ENCODE measurements at regions not wholly inside any gene's neighbourhood (a gene's known extent, or its start where the extent isn't known, plus 50 kb on each side); places are given as distances from the start of the nearest gene placed in this dataset.

DNA sequence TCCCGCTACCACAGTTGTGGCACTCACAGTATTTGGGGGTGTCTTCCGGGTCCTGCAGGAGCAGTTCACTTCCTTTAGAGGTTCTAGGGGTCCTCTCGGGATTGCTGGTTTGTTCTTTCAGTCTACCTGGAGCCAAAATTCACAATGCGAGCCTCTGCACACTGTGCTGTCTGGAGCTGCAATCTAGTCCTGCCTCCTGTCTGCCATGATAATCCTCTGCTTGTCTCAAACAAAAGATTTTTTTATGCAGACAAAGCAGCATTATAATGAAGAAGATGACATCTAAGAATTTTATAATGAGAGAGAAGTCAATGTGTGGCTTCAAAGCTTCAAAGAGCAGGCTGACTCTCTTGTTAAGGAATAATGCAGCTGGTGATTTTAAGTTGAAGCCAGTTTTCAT lies 975.1 kb upstream of the GYPC start:
- no peak for TF ChIP-seq CTCF (IDR thresholded peaks at IDR 0.05)
- TF ChIP-seq EZH2 (IDR thresholded peaks at IDR 0.05; ENCODE audit: borderline replicate concordance, insufficient read depth, low read depth, low read length, poor library complexity, severe bottlenecking) = no peak
